GM12872 (cell line): ENCODE measurements at regions not wholly inside any gene's neighbourhood (a gene's known extent, or its start where the extent isn't known, plus 50 kb on each side); places are given as distances from the start of the nearest gene placed in this dataset.

ENCODE experiments used
- CTCF ChIP-seq: IDR thresholded peaks from 3 replicates; pipeline ENCODE4 v1.5.1; 2011; ENCODE audit warnings: low read depth, mild to moderate bottlenecking, low read length, moderate library complexity; ENCODE audit not compliant: insufficient read depth

GRCh38 chr5:63306909-63307308 lies 655.3 kb downstream of the HTR1A start:
- TF ChIP-seq CTCF = no peak

GRCh38 chr5:63293317-63293716 lies 668.9 kb downstream of the HTR1A start:
- TF ChIP-seq CTCF = no peak

GRCh38 chr5:63286724-63287123 lies 675.5 kb downstream of the HTR1A start:
- TF ChIP-seq CTCF = no peak

GRCh38 chr5:63263411-63263810 lies 684.8 kb downstream of the LRRC70 start:
- TF ChIP-seq CTCF = no peak

- TF ChIP-seq CTCF = no peak
These were observed 683.8 kb downstream of the LRRC70 start for GRCh38 chr5:63262185-63262981.

GRCh38 chr5:63261695-63262094 lies 683.1 kb downstream of the LRRC70 start:
- TF ChIP-seq CTCF = no peak

GRCh38 chr5:63255594-63255993 lies 677.0 kb downstream of the LRRC70 start:
- no peak for TF ChIP-seq CTCF
